Vagina (tissue), 2 donors: ENCODE measurements at regions not wholly inside any gene's neighbourhood (a gene's known extent, or its start where the extent isn't known, plus 50 kb on each side); places are given as distances from the start of the nearest gene placed in this dataset.

Experiments
- DNase-seq, 2 donors: peaks; one replicate each; pipeline ENCODE4 v3.0.0-alpha.2; 2017; ENCODE audit errors: extremely low spot score in 2 of 2
- H3K27ac ChIP-seq: fragments of 200-600 bp; sonication (generic); one replicate; pipeline ENCODE4 v1.5.1; 2019
- H3K27me3 ChIP-seq: fragments of 200-600 bp; sonication (generic); one replicate; pipeline ENCODE4 v1.5.1; 2019
- H3K36me3 ChIP-seq, 2 donors: fragments of 200-600 bp; sonication (generic); one replicate each; pipeline ENCODE4 v1.5.1; 2017 to 2019
- H3K4me1 ChIP-seq: fragments of 200-600 bp; sonication (generic); one replicate; pipeline ENCODE4 v1.5.1; 2019
- H3K4me3 ChIP-seq, 2 donors: fragments of 200-600 bp; sonication (generic); 1 replicate in 1 of 2; 2 replicates in 1 of 2; pipeline ENCODE4 v1.5.1; 2016 to 2019
- H3K9me3 ChIP-seq: fragments of 200-600 bp; sonication (generic); one replicate; pipeline ENCODE4 v1.5.1; 2019
- CTCF ChIP-seq, 3 experiments: fragments of 450-650 bp in 2 of 3; fragments of 200-600 bp in 1 of 3; sonication (generic) in 1 of 3; IDR thresholded peaks; one replicate each; pipeline ENCODE4 v1.5.1; 2017 to 2019; ENCODE audit warnings: antibody characterized with exemption in 3 of 3, mild to moderate bottlenecking in 2 of 3, moderate library complexity in 2 of 3
- POLR2A ChIP-seq, 2 donors: fragments of 450-650 bp; IDR thresholded peaks; one replicate each; pipeline ENCODE4 v1.6.1; 2017; ENCODE audit warnings: antibody characterized with exemption in 2 of 2, mild to moderate bottlenecking in 2 of 2, moderate library complexity in 2 of 2
- POLR2AphosphoS5 ChIP-seq, 2 donors: sonication (generic); formaldehyde crosslinking; IDR thresholded peaks; one replicate each; pipeline ENCODE4 v1.9.0; 2017; ENCODE audit warnings: antibody characterized with exemption in 2 of 2, mild to moderate bottlenecking in 2 of 2, low read depth in 1 of 2; ENCODE audit not compliant: insufficient read depth in 1 of 2
- intact Hi-C: fragments of 100-400 bp; cut with DNase I; formaldehyde crosslinking; loops from one replicate; pipeline ENCODE4 v1.15.1; 2023

- no peak overlapping the region for H3K4me3 ChIP-seq
- no peaks in the 10 kb centered on the region for H3K27me3 ChIP-seq
- intact Hi-C loops, result no loop called here
- no peak for DNase-seq
- no peaks in the 10 kb centered on the region for H3K9me3 ChIP-seq
- H3K27ac ChIP-seq, result no peak overlapping the region
- peaks cover 29% of the 10 kb centered on the region for H3K4me1 ChIP-seq
- no peaks in the 10 kb centered on the region for H3K36me3 ChIP-seq
- TF ChIP-seq POLR2AphosphoS5 (IDR thresholded peaks at IDR 0.05; ENCODE audit: insufficient read depth in 1 of 2, low read depth in 1 of 2) (no peak), CTCF (IDR thresholded peaks at IDR 0.05) (no peak), POLR2A (IDR thresholded peaks at IDR 0.05) (no peak)
Observed at GRCh38 chr16:86317813-86318650, 192.3 kb upstream of the FOXF1 start.

DNA sequence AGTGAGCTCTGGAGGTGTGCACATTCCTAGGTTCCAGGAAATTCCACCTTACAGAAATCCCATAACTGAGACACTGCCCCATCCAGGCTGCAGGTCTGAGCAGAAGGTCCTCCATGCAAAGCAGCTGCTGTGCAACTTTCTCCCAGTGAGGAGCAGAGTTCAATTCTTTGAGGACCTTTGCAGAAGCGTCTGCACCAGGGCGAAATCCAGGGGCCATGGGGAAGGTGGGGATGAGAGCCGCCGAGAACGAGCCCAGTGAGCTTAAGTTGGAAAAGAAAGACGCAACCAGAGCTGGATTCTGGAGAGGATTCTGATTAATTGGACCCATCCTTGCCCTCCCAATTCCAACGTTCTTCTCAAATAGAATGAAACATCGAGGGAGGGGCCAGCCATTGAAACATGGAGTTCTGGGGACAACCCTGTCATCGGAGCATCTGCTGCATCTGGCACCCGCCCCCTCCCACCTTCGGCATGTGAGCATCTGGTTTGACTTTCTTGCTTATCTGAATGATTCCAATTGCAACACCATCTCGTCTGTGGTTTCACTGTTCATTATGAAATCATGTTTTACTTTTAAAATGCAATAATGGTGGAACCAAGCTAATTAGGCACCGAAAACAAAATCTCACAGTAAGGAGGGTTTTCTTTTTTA is 190.6 kb upstream of the FOXF1 start:
- Histone ChIP-seq H3K4me1 (peaks cover 32% of the 10 kb centered on the region), H3K27ac (no peak overlapping the region), H3K27me3 (no peaks in the 10 kb centered on the region), H3K4me3 (no peak overlapping the region), H3K36me3 (no peaks in the 10 kb centered on the region), H3K9me3 (no peaks in the 10 kb centered on the region)
- TF ChIP-seq CTCF (IDR thresholded peaks at IDR 0.05) (no peak), POLR2A (IDR thresholded peaks at IDR 0.05) (no peak), POLR2AphosphoS5 (IDR thresholded peaks at IDR 0.05; ENCODE audit: insufficient read depth in 1 of 2, low read depth in 1 of 2) (no peak)
- intact Hi-C loops, result no loop called here
- no peak for DNase-seq

GRCh38 chr16:86320237-86320595 is 190.1 kb upstream of the FOXF1 start:
- Histone ChIP-seq H3K27ac (no peak overlapping the region), H3K9me3 (no peaks in the 10 kb centered on the region), H3K27me3 (no peaks in the 10 kb centered on the region), H3K4me1 (peaks cover 32% of the 10 kb centered on the region), H3K4me3 (no peak overlapping the region), H3K36me3 (no peaks in the 10 kb centered on the region)
- intact Hi-C loops, result no loop called here
- DNase-seq, result no peak
- TF ChIP-seq CTCF (IDR thresholded peaks at IDR 0.05) (no peak), POLR2AphosphoS5 (IDR thresholded peaks at IDR 0.05; ENCODE audit: insufficient read depth in 1 of 2, low read depth in 1 of 2) (no peak), POLR2A (IDR thresholded peaks at IDR 0.05) (no peak)

DNA sequence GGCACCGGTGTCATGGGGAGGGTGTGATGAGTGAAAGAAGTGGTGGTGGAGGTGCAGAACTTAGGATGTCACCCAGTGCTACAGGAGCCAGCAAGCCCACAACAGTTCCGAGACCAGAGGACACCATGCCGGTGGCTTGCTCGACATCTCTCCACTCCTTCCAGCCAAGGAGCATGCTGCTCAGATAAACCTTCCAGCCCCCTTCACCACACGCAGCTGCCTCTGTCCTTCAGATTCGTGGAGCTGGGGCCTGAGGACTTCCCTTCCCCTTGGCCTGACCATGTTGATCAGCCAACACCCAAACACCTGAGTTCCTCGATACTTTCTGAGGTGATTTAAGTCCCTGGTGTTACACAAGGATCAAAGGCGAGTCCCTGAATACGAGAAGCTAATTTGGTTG is 188.8 kb upstream of the FOXF1 start:
- Histone ChIP-seq H3K4me1 (peaks cover 32% of the 10 kb centered on the region), H3K27ac (peak overlapping the region; percentile 28), H3K36me3 (no peaks in the 10 kb centered on the region), H3K9me3 (no peaks in the 10 kb centered on the region), H3K4me3 (no peak overlapping the region), H3K27me3 (no peaks in the 10 kb centered on the region)
- DNase-seq, result no peak
- intact Hi-C loops, result no loop called here
- no peak for TF ChIP-seq POLR2AphosphoS5 (IDR thresholded peaks at IDR 0.05; ENCODE audit: insufficient read depth in 1 of 2, low read depth in 1 of 2)
- TF ChIP-seq POLR2A (IDR thresholded peaks at IDR 0.05), result no peak
- TF ChIP-seq CTCF (IDR thresholded peaks at IDR 0.05), result no peak

- no peak for DNase-seq
Observed at GRCh38 chr16:86322283-86322682, 188.0 kb upstream of the FOXF1 start.

More at GRCh38 chr16:86322283-86322682, 188.0 kb upstream of the FOXF1 start:
- Histone ChIP-seq H3K9me3 (no peaks in the 10 kb centered on the region), H3K36me3 (no peaks in the 10 kb centered on the region), H3K4me3 (no peak overlapping the region), H3K27ac (peak overlapping the region; percentile 28), H3K4me1 (peaks cover 32% of the 10 kb centered on the region), H3K27me3 (no peaks in the 10 kb centered on the region)
- TF ChIP-seq CTCF (IDR thresholded peaks at IDR 0.05), result no peak
- TF ChIP-seq POLR2AphosphoS5 (IDR thresholded peaks at IDR 0.05; ENCODE audit: insufficient read depth in 1 of 2, low read depth in 1 of 2), result no peak
- intact Hi-C loops, result no loop called here
